Neural cell (in vitro differentiated cells): ENCODE measurements at regions not wholly inside any gene's neighbourhood (a gene's known extent, or its start where the extent isn't known, plus 50 kb on each side); places are given as distances from the start of the nearest gene placed in this dataset.

Experiments used
- H2AFZ ChIP-seq: fragments of 200-600, 300-800 bp; sonication (generic), shearing (Covaris generic); 2 replicates; pipeline ENCODE4 v1.6.0; 2014; ENCODE audit warnings: low read depth, mild to moderate bottlenecking, antibody characterized with exemption, low read length, moderate library complexity
- H3F3A ChIP-seq: fragments of 200-600 bp; shearing (Covaris generic); 2 replicates; pipeline ENCODE4 v1.6.1; 2016; ENCODE audit warnings: mild to moderate bottlenecking, moderate library complexity, mixed read lengths, antibody characterized with exemption, low read length; ENCODE audit not compliant: insufficient read depth, poor library complexity, severe bottlenecking
- H3K27ac ChIP-seq: fragments of 200-600, 300-800 bp; sonication (generic), shearing (Covaris generic); 2 replicates; pipeline ENCODE4 v1.5.1; 2014; ENCODE audit warnings: mild to moderate bottlenecking, low read length, moderate library complexity
- H3K27me3 ChIP-seq: fragments of 300-800, 200-600 bp; sonication (generic), shearing (Covaris generic); 2 replicates; pipeline ENCODE4 v1.6.0; 2014; ENCODE audit warnings: mild to moderate bottlenecking, low read depth, low read length, moderate library complexity; ENCODE audit not compliant: insufficient read depth
- H3K36me3 ChIP-seq: fragments of 300-800, 200-600 bp; sonication (generic), shearing (Covaris generic); 2 replicates; pipeline ENCODE4 v1.5.1; 2014; ENCODE audit warnings: mild to moderate bottlenecking, antibody characterized with exemption, low read length, moderate library complexity; ENCODE audit not compliant: insufficient read depth
- H3K4me2 ChIP-seq: fragments of 300-800, 200-600 bp; sonication (generic), shearing (Covaris generic); 2 replicates; pipeline ENCODE4 v1.6.0; 2014; ENCODE audit warnings: mild to moderate bottlenecking, low read length
- H3K4me3 ChIP-seq: fragments of 300-800, 200-600 bp; sonication (generic), shearing (Covaris generic); 2 replicates; pipeline ENCODE4 v1.5.1; 2014; ENCODE audit warnings: mild to moderate bottlenecking, low read length, moderate library complexity
- H3K79me2 ChIP-seq: fragments of 200-600 bp; shearing (Covaris generic); replicated peaks from 2 replicates; pipeline ENCODE4 v1.6.0; 2014; ENCODE audit warnings: mild to moderate bottlenecking, low read length, moderate library complexity; ENCODE audit not compliant: insufficient read depth
- H3K9ac ChIP-seq: fragments of 300-800, 200-600 bp; sonication (generic), shearing (Covaris generic); 2 replicates; pipeline ENCODE4 v1.6.1; 2016; ENCODE audit warnings: mild to moderate bottlenecking, low read length, mixed read lengths
- H3K9me2 ChIP-seq: fragments of 200-600 bp; shearing (Covaris generic); 2 replicates; pipeline ENCODE4 v1.6.1; 2016; ENCODE audit warnings: mild to moderate bottlenecking, low read length, mixed read lengths; ENCODE audit not compliant: insufficient read depth
- H3K9me3 ChIP-seq: fragments of 200-600, 300-800 bp; sonication (generic), shearing (Covaris generic); 2 replicates; pipeline ENCODE4 v1.6.1; 2016; ENCODE audit warnings: mild to moderate bottlenecking, mixed run types, low read length, moderate library complexity, mixed read lengths
- H4K20me1 ChIP-seq: fragments of 200-600 bp; shearing (Covaris generic); 2 replicates; pipeline ENCODE4 v1.6.1; 2016; ENCODE audit warnings: mild to moderate bottlenecking, mixed run types; ENCODE audit not compliant: insufficient read depth
- CTCF ChIP-seq: fragments of 450-650 bp; IDR thresholded peaks from 2 replicates; pipeline ENCODE4 v1.5.1; 2014; ENCODE audit warnings: antibody characterized with exemption, mild to moderate bottlenecking, moderate library complexity; ENCODE audit not compliant: poor library complexity, severe bottlenecking
- EP300 ChIP-seq: fragments of 450-650 bp; conservative IDR thresholded peaks from 2 replicates; pipeline ENCODE4 v1.6.1; 2014; ENCODE audit warnings: antibody characterized with exemption, mild to moderate bottlenecking, moderate library complexity; ENCODE audit not compliant: poor library complexity, severe bottlenecking
- EZH2 ChIP-seq: fragments of 200-600, 300-800 bp; shearing (Covaris generic), sonication (generic); IDR thresholded peaks from 2 replicates; pipeline ENCODE4 v1.6.1; 2014; ENCODE audit warnings: antibody characterized with exemption, low read length, borderline replicate concordance, mild to moderate bottlenecking; ENCODE audit not compliant: insufficient read depth, poor library complexity, severe bottlenecking
- MXI1 ChIP-seq: fragments of 450-650 bp; conservative IDR thresholded peaks from 2 replicates; pipeline ENCODE4 v1.6.1; 2014; ENCODE audit warnings: antibody characterized with exemption, mild to moderate bottlenecking; ENCODE audit not compliant: poor library complexity, severe bottlenecking
- POLR2AphosphoS5 ChIP-seq: IDR thresholded peaks from 2 replicates; pipeline ENCODE4 v1.6.1; 2012
- RAD21 ChIP-seq: fragments of 450-650 bp; conservative IDR thresholded peaks from 2 replicates; pipeline ENCODE4 v1.6.1; 2014; ENCODE audit warnings: antibody characterized with exemption, mild to moderate bottlenecking, moderate library complexity
- REST ChIP-seq: IDR thresholded peaks from 2 replicates; pipeline ENCODE4 v1.6.1; 2012; ENCODE audit warnings: borderline replicate concordance
- SMC3 ChIP-seq: fragments of 450-650 bp; conservative IDR thresholded peaks from 2 replicates; pipeline ENCODE4 v1.6.1; 2014; ENCODE audit warnings: antibody characterized with exemption, mild to moderate bottlenecking, moderate library complexity; ENCODE audit not compliant: poor library complexity
- TAF1 ChIP-seq: IDR thresholded peaks from 2 replicates; pipeline ENCODE4 v1.6.1; 2012; ENCODE audit warnings: low read depth

GRCh38 chr2:19549821-19550220 is 191.4 kb upstream of the OSR1 start:
- no peak for TF ChIP-seq TAF1
- no peak for TF ChIP-seq REST
- TF ChIP-seq RAD21 = no peak
- TF ChIP-seq POLR2AphosphoS5 = no peak
- no peak for TF ChIP-seq SMC3

GRCh38 chr2:19548116-19548515 is 189.7 kb upstream of the OSR1 start:
- Histone ChIP-seq H3K36me3 (no peaks in the 10 kb centered on the region), H3K4me2 (no peak overlapping the region), H4K20me1 (no peaks in the 10 kb centered on the region), H3F3A (no peaks in the 10 kb centered on the region), H3K9me3 (no peaks in the 10 kb centered on the region), H3K27ac (no peak overlapping the region), H3K27me3 (no peaks in the 10 kb centered on the region), H3K9ac (no peak overlapping the region), H3K79me2 (no peaks in the 10 kb centered on the region), H3K9me2 (no peaks in the 10 kb centered on the region), H3K4me3 (no peak overlapping the region), H2AFZ (no peak overlapping the region)
- TF ChIP-seq POLR2AphosphoS5 = no peak
- no peak for TF ChIP-seq MXI1
- no peak for TF ChIP-seq CTCF
- no peak for TF ChIP-seq RAD21
- TF ChIP-seq SMC3 = no peak
- TF ChIP-seq TAF1 = no peak
- no peak for TF ChIP-seq REST
- TF ChIP-seq EZH2 = no peak
- TF ChIP-seq EP300 = no peak

More at GRCh38 chr2:19549821-19550220, 191.4 kb upstream of the OSR1 start:
- Histone ChIP-seq H3K27me3 (no peaks in the 10 kb centered on the region), H3K36me3 (no peaks in the 10 kb centered on the region), H3K4me2 (no peak overlapping the region), H4K20me1 (no peaks in the 10 kb centered on the region), H3K79me2 (no peaks in the 10 kb centered on the region), H3K9me2 (no peaks in the 10 kb centered on the region), H2AFZ (no peak overlapping the region), H3K9me3 (no peaks in the 10 kb centered on the region), H3K4me3 (no peak overlapping the region), H3F3A (no peaks in the 10 kb centered on the region), H3K27ac (no peak overlapping the region), H3K9ac (no peak overlapping the region)
